ENCODE measurements at regions not wholly inside any gene's neighbourhood (a gene's known extent, or its start where the extent isn't known, plus 50 kb on each side); places are given as distances from the start of the nearest gene placed in this dataset.

GRCh38 chr13:81658598-81659370 lies 1317.9 kb upstream of the SPRY2 start:
- TF ChIP-seq POLR2AphosphoS5 (IDR thresholded peaks at IDR 0.05; ENCODE audit: low read depth) (no peak), CTCF (IDR thresholded peaks at IDR 0.05; ENCODE audit: insufficient read depth, low read length) (no peak), GABPA (IDR thresholded peaks at IDR 0.05; ENCODE audit: low read depth) (no peak), REST (IDR thresholded peaks at IDR 0.05; ENCODE audit: insufficient replicate concordance, low read depth) (no peak)

All from HL-60 (cell line).